RPMI7951 (cell line): ENCODE measurements at regions not wholly inside any gene's neighbourhood (a gene's known extent, or its start where the extent isn't known, plus 50 kb on each side); places are given as distances from the start of the nearest gene placed in this dataset.

Experiments used
- DNase-seq: peaks from one replicate; pipeline ENCODE4 v3.0.0-alpha.2; 2012; ENCODE audit warnings: low read depth

GRCh38 chr4:74692972-74693371, 101.4 kb downstream of the BTC start:
- no peak for DNase-seq
